Activated T-helper 17 cell treated with anti-CD3 and anti-CD28 coated beads, Interleukin-2, amount 50 U/mL, for 72 hours (primary cell): ENCODE measurements at regions not wholly inside any gene's neighbourhood (a gene's known extent, or its start where the extent isn't known, plus 50 kb on each side); places are given as distances from the start of the nearest gene placed in this dataset.

Experiments used
- ATAC-seq: fragments of 150-1000 bp; cut with Tn5 transposase; replicated peaks from 2 replicates; pipeline ENCODE4 v1.10.0; 2021; ENCODE audit warnings: mild to moderate bottlenecking, moderate library complexity
- H3K27ac Mint-ChIP-seq: one replicate; pipeline ENCODE4 v1.8.0; 2022; ENCODE audit warnings: mixed read lengths
- H3K27me3 Mint-ChIP-seq: one replicate; pipeline ENCODE4 v1.8.0; 2022; ENCODE audit warnings: mixed read lengths
- H3K36me3 Mint-ChIP-seq: one replicate; pipeline ENCODE4 v1.8.0; 2022; ENCODE audit warnings: low read depth, mild to moderate bottlenecking, mixed read lengths
- H3K4me1 Mint-ChIP-seq: one replicate; pipeline ENCODE4 v1.8.0; 2022; ENCODE audit warnings: mixed read lengths
- H3K4me3 Mint-ChIP-seq: one replicate; pipeline ENCODE4 v1.8.0; 2022; ENCODE audit warnings: mild to moderate bottlenecking, mixed read lengths
- H3K9me3 Mint-ChIP-seq: one replicate; pipeline ENCODE4 v1.8.0; 2022; ENCODE audit warnings: mixed read lengths

DNA sequence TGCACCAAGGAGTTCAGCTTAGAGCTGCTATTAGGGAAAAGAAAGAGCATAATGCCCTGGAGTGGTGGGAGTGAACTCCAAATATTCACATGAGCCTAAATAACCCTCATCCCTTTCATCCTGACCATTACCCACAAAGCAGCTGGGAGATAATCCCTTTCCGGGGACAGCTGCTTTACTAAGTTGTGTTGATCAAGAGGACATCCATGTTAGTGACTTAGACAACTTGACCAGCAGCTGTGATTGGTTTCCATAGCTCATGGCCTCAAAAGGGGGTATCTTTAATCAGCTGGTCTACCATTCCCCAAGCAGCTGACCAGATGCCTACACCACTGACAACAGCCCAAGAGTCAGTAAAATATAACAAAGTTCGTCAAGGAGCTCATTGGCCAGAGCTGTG is 75.8 kb upstream of the LY86 start:
- no peaks in the 10 kb centered on the region for H3K36me3 Mint-ChIP-seq
- no peak overlapping the region for H3K27ac Mint-ChIP-seq

DNA sequence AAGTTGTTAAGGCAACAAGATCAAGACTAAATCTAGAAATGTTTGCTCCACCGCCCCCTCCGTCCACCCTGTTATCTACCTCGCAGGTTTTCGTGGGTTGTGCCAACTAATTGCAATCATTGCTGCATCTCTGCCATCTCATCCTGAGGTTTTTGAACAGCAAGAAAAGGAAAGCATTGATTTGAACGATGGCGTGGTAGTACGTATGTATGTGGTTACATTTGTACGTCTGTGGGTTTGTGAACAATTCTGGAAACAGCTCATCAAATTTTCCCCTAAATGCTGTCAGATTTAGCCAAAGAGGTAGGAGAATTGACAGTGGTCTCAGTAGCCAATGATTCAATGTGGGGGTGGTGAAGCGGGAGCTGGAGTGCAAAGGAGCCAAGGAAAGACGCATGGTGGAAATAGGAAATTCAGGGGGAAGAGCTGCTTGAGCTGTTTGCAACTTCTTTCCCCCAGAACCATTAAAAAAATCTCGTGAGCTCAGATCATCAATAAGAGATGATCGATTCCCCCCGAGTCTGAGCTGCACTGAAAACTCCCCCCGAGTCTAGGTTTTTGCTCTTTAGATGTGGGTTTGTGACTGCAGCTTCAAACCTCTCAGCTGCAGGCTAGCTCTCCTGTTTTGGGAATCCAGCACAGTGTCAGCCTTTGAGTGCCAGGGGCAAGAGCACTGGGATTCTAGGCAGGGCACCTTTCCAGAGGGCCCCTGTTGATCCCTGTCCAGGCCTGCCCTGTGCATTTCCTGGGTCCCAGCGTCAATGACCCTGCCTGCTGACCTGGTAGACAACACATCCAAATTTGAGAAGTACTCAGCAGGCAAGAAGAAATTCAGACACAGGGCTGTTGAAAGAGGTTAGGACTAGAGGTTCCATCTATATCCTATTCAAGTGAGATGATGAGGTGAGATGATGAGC is 72.6 kb upstream of the LY86 start:
- H3K36me3 Mint-ChIP-seq, result no peaks in the 10 kb centered on the region
- peak; percentile 90 for ATAC-seq
- H3K4me1 Mint-ChIP-seq, result peaks cover 13% of the 10 kb centered on the region
- peak overlapping the region; percentile 70 for H3K27ac Mint-ChIP-seq
- H3K4me3 Mint-ChIP-seq, result peak overlapping the region; percentile 46
- peaks cover 59% of the 10 kb centered on the region for H3K27me3 Mint-ChIP-seq
- H3K9me3 Mint-ChIP-seq, result no peaks in the 10 kb centered on the region

More for the DNA sequence above, 75.8 kb upstream of the LY86 start:
- no peaks in the 10 kb centered on the region for H3K9me3 Mint-ChIP-seq
- no peak overlapping the region for H3K4me3 Mint-ChIP-seq
- no peak for ATAC-seq
- peaks cover 11% of the 10 kb centered on the region for H3K4me1 Mint-ChIP-seq
- H3K27me3 Mint-ChIP-seq, result peaks cover 43% of the 10 kb centered on the region

GRCh38 chr6:6516666-6517458 is 71.7 kb upstream of the LY86 start:
- H3K9me3 Mint-ChIP-seq, result no peaks in the 10 kb centered on the region
- no peaks in the 10 kb centered on the region for H3K36me3 Mint-ChIP-seq
- peak overlapping the region; percentile 70 for H3K27ac Mint-ChIP-seq
- peak; percentile 39 for ATAC-seq
- peaks cover 16% of the 10 kb centered on the region for H3K4me1 Mint-ChIP-seq
- H3K4me3 Mint-ChIP-seq, result peak overlapping the region; percentile 46
- H3K27me3 Mint-ChIP-seq, result peaks cover 59% of the 10 kb centered on the region

- Mint-ChIP-seq H3K9me3 (no peaks in the 10 kb centered on the region), H3K4me3 (no peak overlapping the region), H3K27ac (no peak overlapping the region), H3K36me3 (no peaks in the 10 kb centered on the region), H3K4me1 (peaks cover 16% of the 10 kb centered on the region), H3K27me3 (peaks cover 59% of the 10 kb centered on the region)
- ATAC-seq, result no peak
These were observed 69.7 kb upstream of the LY86 start for GRCh38 chr6:6518631-6519427.

GRCh38 chr6:6521961-6522482 is 66.5 kb upstream of the LY86 start:
- H3K36me3 Mint-ChIP-seq, result no peaks in the 10 kb centered on the region
- no peaks in the 10 kb centered on the region for H3K9me3 Mint-ChIP-seq
- H3K27ac Mint-ChIP-seq, result no peak overlapping the region
- ATAC-seq, result no peak
- H3K4me3 Mint-ChIP-seq, result no peak overlapping the region
- peaks cover 4% of the 10 kb centered on the region for H3K4me1 Mint-ChIP-seq
- peaks cover 58% of the 10 kb centered on the region for H3K27me3 Mint-ChIP-seq

DNA sequence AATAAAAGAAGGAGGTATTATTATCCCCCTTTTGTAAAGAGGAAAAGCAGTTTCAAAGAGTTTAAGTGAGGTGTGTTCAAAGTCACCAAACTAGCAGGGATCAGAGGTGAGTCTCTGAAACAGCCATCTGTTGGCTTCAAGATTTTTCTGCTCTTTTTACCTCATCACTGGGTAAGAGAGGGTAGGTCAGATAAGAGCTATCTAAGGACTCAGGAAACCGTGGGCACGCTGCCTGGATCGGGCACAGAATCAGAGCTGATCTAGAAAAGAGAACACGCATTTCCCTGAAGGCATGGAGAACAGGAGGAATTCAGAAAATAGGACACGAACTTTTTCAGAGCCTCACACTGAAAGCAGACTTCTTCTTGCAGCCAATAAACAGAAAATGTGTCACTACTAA is 65.8 kb upstream of the LY86 start:
- no peak overlapping the region for H3K27ac Mint-ChIP-seq
- no peaks in the 10 kb centered on the region for H3K9me3 Mint-ChIP-seq
- H3K27me3 Mint-ChIP-seq, result peaks cover 60% of the 10 kb centered on the region
- H3K4me3 Mint-ChIP-seq, result no peak overlapping the region
- peaks cover 4% of the 10 kb centered on the region for H3K4me1 Mint-ChIP-seq
- no peak for ATAC-seq
- no peaks in the 10 kb centered on the region for H3K36me3 Mint-ChIP-seq

DNA sequence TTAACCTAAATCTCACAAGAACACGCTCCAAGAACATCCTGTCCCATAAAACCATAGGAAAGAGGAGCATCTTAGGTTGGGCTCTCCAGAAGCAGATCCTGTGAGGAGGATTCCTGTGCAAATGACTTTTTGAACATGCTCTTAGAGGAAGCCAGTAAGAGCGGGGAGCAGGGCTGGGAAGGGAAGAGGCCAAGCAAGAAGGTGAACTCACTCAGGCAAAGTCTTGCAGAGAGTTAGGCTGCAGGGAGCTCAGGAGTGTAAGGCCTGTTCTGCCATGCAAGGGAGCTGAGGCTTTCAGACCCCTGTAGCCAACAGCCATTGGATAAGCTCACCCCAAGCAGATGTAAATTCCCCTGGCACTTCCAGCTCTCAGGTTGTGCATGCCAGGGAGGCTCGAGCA is 63.6 kb upstream of the LY86 start:
- peaks cover 54% of the 10 kb centered on the region for H3K27me3 Mint-ChIP-seq

GRCh38 chr6:6525933-6526332 is 62.6 kb upstream of the LY86 start:
- no peak for ATAC-seq
- Mint-ChIP-seq H3K4me3 (no peak overlapping the region), H3K9me3 (no peaks in the 10 kb centered on the region), H3K4me1 (peaks cover 3% of the 10 kb centered on the region), H3K36me3 (no peaks in the 10 kb centered on the region), H3K27ac (no peak overlapping the region), H3K27me3 (peaks cover 47% of the 10 kb centered on the region)

More for the DNA sequence above, 63.6 kb upstream of the LY86 start:
- ATAC-seq, result no peak
- Mint-ChIP-seq H3K9me3 (no peaks in the 10 kb centered on the region), H3K27ac (no peak overlapping the region), H3K36me3 (no peaks in the 10 kb centered on the region), H3K4me3 (no peak overlapping the region), H3K4me1 (peaks cover 4% of the 10 kb centered on the region)

GRCh38 chr6:6529275-6529674 is 59.2 kb upstream of the LY86 start:
- no peaks in the 10 kb centered on the region for H3K36me3 Mint-ChIP-seq
- H3K4me1 Mint-ChIP-seq, result no peaks in the 10 kb centered on the region
- H3K9me3 Mint-ChIP-seq, result no peaks in the 10 kb centered on the region
- ATAC-seq, result no peak
- peaks cover 36% of the 10 kb centered on the region for H3K27me3 Mint-ChIP-seq
- no peak overlapping the region for H3K4me3 Mint-ChIP-seq
- H3K27ac Mint-ChIP-seq, result no peak overlapping the region

DNA sequence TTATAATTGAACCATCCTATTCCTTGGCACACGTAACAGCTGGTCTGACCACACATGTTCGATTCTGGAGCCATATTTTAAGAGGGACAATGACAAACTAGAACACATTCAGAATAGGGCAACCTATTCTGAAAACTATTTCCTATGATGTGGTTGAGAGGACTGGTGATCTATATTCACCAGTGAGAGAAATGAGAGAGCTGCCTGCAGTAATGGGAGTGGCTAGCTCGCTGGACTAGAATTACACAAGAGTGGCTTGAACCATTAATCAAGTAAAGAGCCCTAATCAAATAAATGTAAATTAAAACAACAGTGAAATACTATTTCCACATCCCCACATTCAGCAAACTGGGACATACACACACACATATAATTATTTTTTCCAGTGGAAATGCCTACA is 55.3 kb upstream of the LY86 start:
- Mint-ChIP-seq H3K27ac (no peak overlapping the region), H3K27me3 (peaks cover 20% of the 10 kb centered on the region), H3K4me3 (no peak overlapping the region), H3K9me3 (no peaks in the 10 kb centered on the region), H3K4me1 (no peaks in the 10 kb centered on the region), H3K36me3 (no peaks in the 10 kb centered on the region)
- no peak for ATAC-seq

- Mint-ChIP-seq H3K27ac (no peak overlapping the region), H3K36me3 (no peaks in the 10 kb centered on the region), H3K4me1 (no peaks in the 10 kb centered on the region), H3K27me3 (peaks cover 17% of the 10 kb centered on the region), H3K4me3 (no peak overlapping the region), H3K9me3 (no peaks in the 10 kb centered on the region)
- ATAC-seq, result no peak
These were observed 54.1 kb upstream of the LY86 start for GRCh38 chr6:6534399-6534798.

- Mint-ChIP-seq H3K27me3 (peaks cover 22% of the 10 kb centered on the region), H3K4me1 (no peaks in the 10 kb centered on the region), H3K4me3 (no peak overlapping the region), H3K9me3 (no peaks in the 10 kb centered on the region), H3K27ac (no peak overlapping the region), H3K36me3 (no peaks in the 10 kb centered on the region)
- ATAC-seq, result no peak
These were observed 50.8 kb upstream of the LY86 start for GRCh38 chr6:6537488-6538260.

DNA sequence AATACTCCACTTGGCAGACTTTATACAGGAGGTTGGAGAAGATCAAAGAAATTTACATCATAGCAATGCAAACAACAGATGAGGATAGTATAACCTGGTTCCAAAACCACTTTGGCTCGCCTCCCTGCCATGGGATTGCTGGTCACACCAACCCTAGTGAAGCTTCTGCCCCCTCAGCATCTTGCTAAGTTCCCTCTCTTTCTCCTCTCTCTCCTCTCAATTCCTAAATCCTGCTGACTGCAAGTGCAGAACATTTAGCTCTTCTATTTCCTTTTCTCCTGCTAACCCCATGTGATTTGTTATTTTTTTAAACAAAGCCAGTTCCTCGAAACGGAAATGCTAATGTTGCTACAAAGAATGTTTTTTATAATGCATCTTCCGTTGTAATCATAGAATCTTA is 50.3 kb upstream of the LY86 start:
- H3K27ac Mint-ChIP-seq, result no peak overlapping the region
- H3K4me3 Mint-ChIP-seq, result no peak overlapping the region
- no peaks in the 10 kb centered on the region for H3K9me3 Mint-ChIP-seq
- no peaks in the 10 kb centered on the region for H3K36me3 Mint-ChIP-seq
- ATAC-seq, result no peak
- no peaks in the 10 kb centered on the region for H3K4me1 Mint-ChIP-seq
- peaks cover 26% of the 10 kb centered on the region for H3K27me3 Mint-ChIP-seq
